ENCODE measurements at regions not wholly inside any gene's neighbourhood (a gene's known extent, or its start where the extent isn't known, plus 50 kb on each side); places are given as distances from the start of the nearest gene placed in this dataset.

DNA sequence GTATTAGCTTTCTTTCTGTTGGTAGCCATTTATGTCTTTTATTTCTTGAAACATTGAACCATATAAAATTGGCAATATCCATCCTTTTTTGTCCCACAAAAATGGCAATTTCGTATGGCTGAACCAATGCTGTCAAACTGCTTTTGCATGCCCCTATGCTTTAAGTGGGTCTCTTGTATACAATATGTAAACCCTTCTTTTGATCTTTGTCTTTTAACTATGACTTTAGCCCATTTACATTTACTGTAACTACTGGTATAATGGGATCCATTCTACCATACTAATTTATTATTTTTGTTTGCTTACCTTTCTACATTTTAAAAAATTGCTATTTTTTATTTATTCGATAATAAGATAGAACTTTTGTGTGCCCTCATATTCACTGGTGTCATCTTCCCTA is 93.4 kb downstream of the TENT4A start:
- no peak for DNase-seq (ENCODE audit: low read depth, low spot score)
- TF ChIP-seq, protein P1, sequence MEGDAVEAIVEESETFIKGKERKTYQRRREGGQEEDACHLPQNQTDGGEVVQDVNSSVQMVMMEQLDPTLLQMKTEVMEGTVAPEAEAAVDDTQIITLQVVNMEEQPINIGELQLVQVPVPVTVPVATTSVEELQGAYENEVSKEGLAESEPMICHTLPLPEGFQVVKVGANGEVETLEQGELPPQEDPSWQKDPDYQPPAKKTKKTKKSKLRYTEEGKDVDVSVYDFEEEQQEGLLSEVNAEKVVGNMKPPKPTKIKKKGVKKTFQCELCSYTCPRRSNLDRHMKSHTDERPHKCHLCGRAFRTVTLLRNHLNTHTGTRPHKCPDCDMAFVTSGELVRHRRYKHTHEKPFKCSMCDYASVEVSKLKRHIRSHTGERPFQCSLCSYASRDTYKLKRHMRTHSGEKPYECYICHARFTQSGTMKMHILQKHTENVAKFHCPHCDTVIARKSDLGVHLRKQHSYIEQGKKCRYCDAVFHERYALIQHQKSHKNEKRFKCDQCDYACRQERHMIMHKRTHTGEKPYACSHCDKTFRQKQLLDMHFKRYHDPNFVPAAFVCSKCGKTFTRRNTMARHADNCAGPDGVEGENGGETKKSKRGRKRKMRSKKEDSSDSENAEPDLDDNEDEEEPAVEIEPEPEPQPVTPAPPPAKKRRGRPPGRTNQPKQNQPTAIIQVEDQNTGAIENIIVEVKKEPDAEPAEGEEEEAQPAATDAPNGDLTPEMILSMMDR (IDR thresholded peaks at IDR 0.05; ENCODE audit: low read depth, low read length), result no peak
- CTCF ChIA-PET, result no interaction called here
- Histone ChIP-seq H3K9me3 (ENCODE audit: control insufficient read depth, insufficient read depth, low read length) (no peaks in the 10 kb centered on the region), H3K27me3 (ENCODE audit: control insufficient read depth, insufficient read depth, low read length) (no peaks in the 10 kb centered on the region), H3K4me3 (ENCODE audit: low read depth, low read length) (no peak overlapping the region), H3K27ac (ENCODE audit: low read depth, low read length) (no peak overlapping the region)
- POLR2A ChIA-PET, result no interaction called here

DNA sequence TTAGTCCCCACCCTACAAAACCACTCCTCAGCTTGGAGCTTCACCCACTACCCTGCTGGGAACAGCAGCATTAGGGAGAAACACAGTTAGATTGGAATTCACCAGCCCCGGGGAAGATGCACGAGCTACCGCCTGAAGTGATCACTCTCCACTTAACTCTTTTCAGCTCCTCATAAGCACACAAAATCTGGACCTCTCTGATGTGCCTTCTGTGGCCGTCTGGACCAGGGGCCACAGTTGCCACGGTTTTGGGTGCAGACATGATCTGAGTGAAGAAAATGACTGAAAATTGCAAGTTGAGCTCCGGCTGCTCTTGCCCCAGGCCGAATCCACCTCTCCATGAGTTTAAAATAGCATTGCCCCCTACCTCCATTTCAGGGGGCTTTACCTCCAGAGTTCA is 95.2 kb downstream of the TENT4A start:
- ChIA-PET CTCF (interaction anchor here (0.9 kb wide), 1 partner anchor 12 kb away, joined by 3 read pairs; no protein-coding TSS in a partner anchor), POLR2A (no interaction called here)

DNA sequence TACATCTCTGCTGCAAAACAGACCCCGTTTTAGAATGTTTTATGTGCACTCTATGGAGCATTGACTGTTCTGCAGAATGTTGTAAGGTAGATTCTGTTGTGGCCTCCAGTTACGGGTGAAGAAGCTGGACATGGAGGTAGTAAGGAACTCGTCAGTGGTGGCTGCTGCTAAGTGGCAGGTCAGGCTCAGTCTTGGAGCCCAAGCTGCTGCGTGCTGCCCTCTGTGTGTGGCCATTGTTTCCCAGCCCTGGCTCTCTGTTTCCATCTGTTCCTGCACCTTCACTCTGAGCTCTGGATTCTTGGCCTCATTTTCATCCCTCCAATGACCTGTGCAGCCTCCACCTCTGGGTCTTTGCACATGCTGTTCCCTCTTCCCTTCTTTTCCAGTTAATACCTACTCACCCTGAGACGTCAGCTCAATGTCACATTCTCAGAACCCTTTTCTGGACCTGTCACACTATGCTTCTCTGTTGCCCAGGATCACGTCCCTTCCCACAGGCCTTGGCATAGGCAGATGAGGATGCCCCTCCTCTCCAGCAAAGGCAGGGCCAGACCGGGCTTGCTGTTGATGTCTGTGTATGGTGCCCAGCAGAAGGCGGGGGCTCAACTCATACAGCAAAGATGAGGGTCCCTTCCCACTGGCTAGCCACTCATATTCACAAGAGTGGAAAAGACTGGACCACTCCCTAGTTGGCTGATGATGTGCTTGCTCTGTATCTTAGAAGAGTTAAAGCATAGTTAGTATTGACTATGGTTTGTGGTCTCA is 97.6 kb downstream of the TENT4A start:
- no peaks in the 10 kb centered on the region for H3K27me3 ChIP-seq (ENCODE audit: control insufficient read depth, insufficient read depth, low read length)
- H3K4me3 ChIP-seq (ENCODE audit: low read depth, low read length), result no peak overlapping the region
- DNase-seq (ENCODE audit: low read depth, low spot score), result no peak
- no peaks in the 10 kb centered on the region for H3K9me3 ChIP-seq (ENCODE audit: control insufficient read depth, insufficient read depth, low read length)
- H3K27ac ChIP-seq (ENCODE audit: low read depth, low read length), result no peak overlapping the region
- TF ChIP-seq, protein P1 (IDR thresholded peaks at IDR 0.05; ENCODE audit: low read depth, low read length), result no peak
- ChIA-PET POLR2A (no interaction called here), CTCF (interaction anchor here (1.3 kb wide), 1 partner anchor 10 kb away, joined by 5 read pairs; no protein-coding TSS in a partner anchor)

More for the DNA sequence above, 95.2 kb downstream of the TENT4A start:
- DNase-seq (ENCODE audit: low read depth, low spot score), result no peak
- H3K9me3 ChIP-seq (ENCODE audit: control insufficient read depth, insufficient read depth, low read length), result no peaks in the 10 kb centered on the region
- H3K27me3 ChIP-seq (ENCODE audit: control insufficient read depth, insufficient read depth, low read length), result no peaks in the 10 kb centered on the region
- H3K27ac ChIP-seq (ENCODE audit: low read depth, low read length), result no peak overlapping the region
- TF ChIP-seq, protein P1 (IDR thresholded peaks at IDR 0.05; ENCODE audit: low read depth, low read length), result no peak
- H3K4me3 ChIP-seq (ENCODE audit: low read depth, low read length), result no peak overlapping the region

DNA sequence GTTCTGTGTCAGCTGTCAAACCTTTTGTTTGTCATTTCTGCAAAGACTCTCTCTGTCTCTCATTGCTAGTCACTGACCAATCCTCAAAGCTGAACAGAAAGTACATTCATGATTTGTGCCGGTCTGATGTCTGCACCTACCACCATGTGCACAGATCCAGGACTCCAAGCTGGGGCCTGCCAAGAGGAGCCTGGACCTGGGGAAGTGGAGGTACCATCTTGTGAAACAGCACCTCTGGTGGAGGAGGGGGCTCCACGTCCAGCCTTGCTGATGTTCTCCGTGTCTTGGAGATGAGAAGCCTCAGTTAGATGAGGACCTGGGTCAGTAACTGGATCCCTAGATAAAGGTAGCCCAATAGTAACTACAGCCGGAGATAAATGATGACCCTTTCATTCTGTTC is 98.9 kb downstream of the TENT4A start:
- Histone ChIP-seq H3K27me3 (ENCODE audit: control insufficient read depth, insufficient read depth, low read length) (no peaks in the 10 kb centered on the region), H3K4me3 (ENCODE audit: low read depth, low read length) (no peak overlapping the region), H3K27ac (ENCODE audit: low read depth, low read length) (no peak overlapping the region), H3K9me3 (ENCODE audit: control insufficient read depth, insufficient read depth, low read length) (no peaks in the 10 kb centered on the region)
- ChIA-PET POLR2A (no interaction called here), CTCF (no interaction called here)
- TF ChIP-seq, protein P1 (IDR thresholded peaks at IDR 0.05; ENCODE audit: low read depth, low read length), result no peak
- no peak for DNase-seq (ENCODE audit: low read depth, low spot score)

DNA sequence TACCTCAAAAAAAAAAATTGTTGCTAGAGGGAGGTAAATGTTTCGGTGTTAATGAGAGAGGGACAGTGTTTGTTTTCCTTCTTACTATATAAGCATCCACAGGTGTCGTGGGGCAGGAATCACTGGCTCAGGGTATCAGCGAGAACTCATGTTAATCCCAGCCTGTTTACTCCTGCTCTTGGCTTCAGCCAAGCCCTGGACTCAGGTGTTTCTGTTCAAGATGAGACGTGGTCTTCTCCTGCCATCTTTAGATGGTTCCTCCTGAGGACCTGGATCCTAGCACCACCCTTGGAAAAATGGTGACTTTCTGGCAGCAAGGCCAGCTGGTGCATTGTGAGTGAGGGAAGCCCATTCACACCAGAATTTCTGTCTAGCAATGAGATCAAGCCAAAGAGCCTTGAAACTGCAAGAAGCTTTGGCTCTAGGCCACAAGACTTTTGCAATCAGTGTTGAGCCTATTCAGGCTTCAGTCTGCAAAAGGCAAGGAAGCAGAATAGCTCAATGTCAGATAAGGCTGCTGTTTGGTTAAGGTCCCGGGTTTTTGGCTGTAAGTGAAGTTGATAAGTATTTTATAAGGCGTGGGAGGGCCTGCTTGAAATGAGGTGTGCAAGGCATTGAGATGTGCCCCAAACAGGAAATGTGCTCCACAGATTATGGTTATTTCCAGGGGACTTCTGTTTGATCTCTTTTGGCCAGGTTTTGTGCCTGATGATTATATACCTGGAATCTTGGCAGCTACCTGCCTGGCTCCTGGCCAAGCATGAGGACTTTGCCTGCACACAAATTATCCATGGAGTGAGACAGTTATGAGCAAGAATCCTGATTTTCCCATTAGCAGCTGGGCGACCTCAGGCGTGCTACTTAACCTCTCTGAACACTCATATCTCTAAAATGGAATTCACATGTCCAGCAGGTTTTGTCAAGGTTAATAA is 99.8 kb downstream of the TENT4A start:
- TF ChIP-seq, protein P1 (IDR thresholded peaks at IDR 0.05; ENCODE audit: low read depth, low read length), result no peak
- H3K4me3 ChIP-seq (ENCODE audit: low read depth, low read length), result no peak overlapping the region
- DNase-seq (ENCODE audit: low read depth, low spot score), result no peak
- H3K27ac ChIP-seq (ENCODE audit: low read depth, low read length), result no peak overlapping the region
- no peaks in the 10 kb centered on the region for H3K9me3 ChIP-seq (ENCODE audit: control insufficient read depth, insufficient read depth, low read length)
- H3K27me3 ChIP-seq (ENCODE audit: control insufficient read depth, insufficient read depth, low read length), result no peaks in the 10 kb centered on the region
- ChIA-PET POLR2A (no interaction called here), CTCF (no interaction called here)

All from AG04450 (cell line).